ENCODE measurements at regions not wholly inside any gene's neighbourhood (a gene's known extent, or its start where the extent isn't known, plus 50 kb on each side); places are given as distances from the start of the nearest gene placed in this dataset.
A peak's percentile ranks its signal among the peaks of the same experiment; 100 is the strongest.
"Not testable (repeated sequence)": the region's sequence is repeated elsewhere in the genome, so short reads cannot be mapped to it uniquely, and the experiment has no call there.

DNA sequence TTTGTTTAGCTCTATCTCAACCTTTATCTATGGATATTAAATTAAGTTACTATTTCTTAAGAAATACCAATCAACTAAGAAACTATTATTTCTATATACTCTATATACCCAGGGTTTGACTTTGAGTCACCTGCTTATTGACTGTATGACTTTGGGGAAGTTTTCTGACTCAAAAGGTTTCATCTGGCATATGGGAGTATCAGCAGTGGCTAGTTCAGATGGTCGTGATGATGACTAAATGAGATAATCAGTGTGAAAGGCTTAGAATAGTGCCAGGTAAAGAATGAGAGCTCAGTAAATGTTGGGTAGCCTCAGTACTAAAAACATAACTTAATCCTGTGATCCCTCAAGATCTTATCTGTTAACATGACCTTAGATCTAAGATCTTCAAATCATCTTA is 179.7 kb upstream of the ISL1 start:
- H3K27me3 ChIP-seq (ENCODE audit: insufficient read depth, insufficient read length) = no peaks in the 10 kb centered on the region
- no peak overlapping the region for H3K9ac ChIP-seq (ENCODE audit: insufficient read length, low read depth)
- H3K4me1 ChIP-seq (ENCODE audit: insufficient read depth, insufficient read length) = no peaks in the 10 kb centered on the region
- TF ChIP-seq SUZ12 (IDR thresholded peaks at IDR 0.05; ENCODE audit: extremely low read depth, insufficient read depth, insufficient read length) (no peak), ZNF274 (IDR thresholded peaks at IDR 0.05; ENCODE audit: low read depth, low read length) (no peak), YY1 (IDR thresholded peaks at IDR 0.05; ENCODE audit: insufficient read depth, insufficient read length) (no peak)
- H3K9me3 ChIP-seq (ENCODE audit: insufficient read depth, low read length) = no peaks in the 10 kb centered on the region
- no peaks in the 10 kb centered on the region for H3K36me3 ChIP-seq (ENCODE audit: insufficient read depth, insufficient read length, low read length)
- H3K4me3 ChIP-seq (ENCODE audit: insufficient read length, low read depth) = no peak overlapping the region
- no peak for DNase-seq (ENCODE audit: low read depth, low spot score)

DNA sequence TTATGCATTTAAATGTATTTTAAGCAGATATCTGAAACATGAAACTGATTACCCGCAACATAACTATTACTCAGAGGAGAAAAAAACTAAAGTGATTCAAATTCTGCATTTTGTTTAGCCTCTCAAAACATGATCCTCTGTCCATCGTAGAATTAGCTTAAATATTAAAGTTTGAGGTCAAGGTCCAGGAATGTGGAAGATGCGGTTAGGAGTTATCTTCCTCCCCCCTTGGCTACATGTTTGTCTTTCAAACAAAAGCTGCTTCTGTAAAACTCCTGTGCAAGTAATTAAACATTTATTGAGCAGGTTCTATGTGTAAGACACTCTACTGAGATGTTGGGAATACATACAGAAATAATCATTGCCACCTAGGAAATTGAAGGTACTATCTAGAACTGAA is 175.0 kb upstream of the ISL1 start:
- no peaks in the 10 kb centered on the region for H3K36me3 ChIP-seq (ENCODE audit: insufficient read depth, insufficient read length, low read length)
- no peaks in the 10 kb centered on the region for H3K27me3 ChIP-seq (ENCODE audit: insufficient read depth, insufficient read length)
- no peak for TF ChIP-seq SUZ12 (IDR thresholded peaks at IDR 0.05; ENCODE audit: extremely low read depth, insufficient read depth, insufficient read length)
- TF ChIP-seq ZNF274 (IDR thresholded peaks at IDR 0.05; ENCODE audit: low read depth, low read length) = no peak
- no peak for TF ChIP-seq YY1 (IDR thresholded peaks at IDR 0.05; ENCODE audit: insufficient read depth, insufficient read length)
- no peak for DNase-seq (ENCODE audit: low read depth, low spot score)
- H3K4me3 ChIP-seq (ENCODE audit: insufficient read length, low read depth) = no peak overlapping the region
- no peaks in the 10 kb centered on the region for H3K9me3 ChIP-seq (ENCODE audit: insufficient read depth, low read length)
- no peak overlapping the region for H3K9ac ChIP-seq (ENCODE audit: insufficient read length, low read depth)
- H3K4me1 ChIP-seq (ENCODE audit: insufficient read depth, insufficient read length) = no peaks in the 10 kb centered on the region

DNA sequence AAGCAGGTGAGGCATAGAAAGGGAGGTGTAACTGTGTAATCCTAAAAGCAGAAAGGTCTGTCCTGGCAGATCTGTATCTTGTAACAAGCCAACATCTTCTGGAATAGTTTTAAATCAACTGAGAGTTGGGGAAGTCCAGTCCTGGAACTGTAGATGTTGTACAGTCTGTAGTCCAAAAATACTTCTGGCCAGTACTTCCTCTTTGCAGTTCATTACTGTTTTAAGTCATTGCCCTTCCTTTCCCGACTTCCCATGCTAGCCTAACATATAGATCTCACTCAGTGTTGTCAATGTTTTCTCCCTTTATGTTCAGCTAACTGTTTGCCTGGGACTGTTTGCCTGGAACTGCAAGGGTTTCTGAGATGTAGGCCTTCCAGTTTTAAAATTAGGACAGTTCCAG is 168.5 kb upstream of the ISL1 start:
- no peak for DNase-seq (ENCODE audit: low read depth, low spot score)
- Histone ChIP-seq H3K36me3 (ENCODE audit: insufficient read depth, insufficient read length, low read length) (no peaks in the 10 kb centered on the region), H3K9ac (ENCODE audit: insufficient read length, low read depth) (no peak overlapping the region), H3K4me1 (ENCODE audit: insufficient read depth, insufficient read length) (no peaks in the 10 kb centered on the region), H3K9me3 (ENCODE audit: insufficient read depth, low read length) (no peaks in the 10 kb centered on the region), H3K4me3 (ENCODE audit: insufficient read length, low read depth) (no peak overlapping the region), H3K27me3 (ENCODE audit: insufficient read depth, insufficient read length) (no peaks in the 10 kb centered on the region)
- no peak for TF ChIP-seq SUZ12 (IDR thresholded peaks at IDR 0.05; ENCODE audit: extremely low read depth, insufficient read depth, insufficient read length)
- TF ChIP-seq ZNF274 (IDR thresholded peaks at IDR 0.05; ENCODE audit: low read depth, low read length) = no peak
- TF ChIP-seq YY1 (IDR thresholded peaks at IDR 0.05; ENCODE audit: insufficient read depth, insufficient read length) = no peak

- H3K27me3 ChIP-seq (ENCODE audit: insufficient read depth, insufficient read length) = no peaks in the 10 kb centered on the region
- H3K4me1 ChIP-seq (ENCODE audit: insufficient read depth, insufficient read length) = no peaks in the 10 kb centered on the region
- TF ChIP-seq SUZ12 (IDR thresholded peaks at IDR 0.05; ENCODE audit: extremely low read depth, insufficient read depth, insufficient read length) = no peak
- TF ChIP-seq ZNF274 (IDR thresholded peaks at IDR 0.05; ENCODE audit: low read depth, low read length) = no peak
- no peak for TF ChIP-seq YY1 (IDR thresholded peaks at IDR 0.05; ENCODE audit: insufficient read depth, insufficient read length)
- peaks cover 7% of the 10 kb centered on the region; the same call in 1 of the 2 replicates for H3K9me3 ChIP-seq (ENCODE audit: insufficient read depth, low read length)
- H3K36me3 ChIP-seq (ENCODE audit: insufficient read depth, insufficient read length, low read length) = no peaks in the 10 kb centered on the region
- DNase-seq (ENCODE audit: low read depth, low spot score) = peak; percentile 46
- H3K9ac ChIP-seq (ENCODE audit: insufficient read length, low read depth) = no peak overlapping the region
- H3K4me3 ChIP-seq (ENCODE audit: insufficient read length, low read depth) = no peak overlapping the region
These were observed 157.2 kb upstream of the ISL1 start for GRCh38 chr5:51225789-51226742.

GRCh38 chr5:51227963-51228470 is 155.2 kb upstream of the ISL1 start:
- Histone ChIP-seq H3K4me1 (ENCODE audit: insufficient read depth, insufficient read length) (no peaks in the 10 kb centered on the region), H3K27me3 (ENCODE audit: insufficient read depth, insufficient read length) (no peaks in the 10 kb centered on the region), H3K4me3 (ENCODE audit: insufficient read length, low read depth) (no peak overlapping the region), H3K36me3 (ENCODE audit: insufficient read depth, insufficient read length, low read length) (no peaks in the 10 kb centered on the region), H3K9me3 (ENCODE audit: insufficient read depth, low read length) (peaks cover 9% of the 10 kb centered on the region; the same call in 1 of the 2 replicates), H3K9ac (ENCODE audit: insufficient read length, low read depth) (no peak overlapping the region)
- DNase-seq (ENCODE audit: low read depth, low spot score) = no peak
- no peak for TF ChIP-seq YY1 (IDR thresholded peaks at IDR 0.05; ENCODE audit: insufficient read depth, insufficient read length)
- no peak for TF ChIP-seq ZNF274 (IDR thresholded peaks at IDR 0.05; ENCODE audit: low read depth, low read length)
- no peak for TF ChIP-seq SUZ12 (IDR thresholded peaks at IDR 0.05; ENCODE audit: extremely low read depth, insufficient read depth, insufficient read length)

GRCh38 chr5:51230336-51230735 is 152.9 kb upstream of the ISL1 start:
- peaks cover 9% of the 10 kb centered on the region; the same call in 1 of the 2 replicates for H3K9me3 ChIP-seq (ENCODE audit: insufficient read depth, low read length)
- no peak for DNase-seq (ENCODE audit: low read depth, low spot score)
- no peaks in the 10 kb centered on the region for H3K4me1 ChIP-seq (ENCODE audit: insufficient read depth, insufficient read length)
- no peaks in the 10 kb centered on the region for H3K27me3 ChIP-seq (ENCODE audit: insufficient read depth, insufficient read length)
- H3K4me3 ChIP-seq (ENCODE audit: insufficient read length, low read depth) = no peak overlapping the region
- no peak overlapping the region for H3K9ac ChIP-seq (ENCODE audit: insufficient read length, low read depth)
- H3K36me3 ChIP-seq (ENCODE audit: insufficient read depth, insufficient read length, low read length) = no peaks in the 10 kb centered on the region
- TF ChIP-seq YY1 (IDR thresholded peaks at IDR 0.05; ENCODE audit: insufficient read depth, insufficient read length) = no peak

GRCh38 chr5:51242456-51242855 is 140.8 kb upstream of the ISL1 start:
- H3K9me3 ChIP-seq (ENCODE audit: insufficient read depth, low read length) = no peaks in the 10 kb centered on the region
- H3K27me3 ChIP-seq (ENCODE audit: insufficient read depth, insufficient read length) = no peaks in the 10 kb centered on the region
- no peak overlapping the region for H3K9ac ChIP-seq (ENCODE audit: insufficient read length, low read depth)
- TF ChIP-seq ZNF274 (IDR thresholded peaks at IDR 0.05; ENCODE audit: low read depth, low read length) (no peak), YY1 (IDR thresholded peaks at IDR 0.05; ENCODE audit: insufficient read depth, insufficient read length) (no peak), SUZ12 (IDR thresholded peaks at IDR 0.05; ENCODE audit: extremely low read depth, insufficient read depth, insufficient read length) (no peak)
- no peaks in the 10 kb centered on the region for H3K36me3 ChIP-seq (ENCODE audit: insufficient read depth, insufficient read length, low read length)
- H3K4me3 ChIP-seq (ENCODE audit: insufficient read length, low read depth) = no peak overlapping the region
- no peaks in the 10 kb centered on the region for H3K4me1 ChIP-seq (ENCODE audit: insufficient read depth, insufficient read length)
- no peak for DNase-seq (ENCODE audit: low read depth, low spot score)

DNA sequence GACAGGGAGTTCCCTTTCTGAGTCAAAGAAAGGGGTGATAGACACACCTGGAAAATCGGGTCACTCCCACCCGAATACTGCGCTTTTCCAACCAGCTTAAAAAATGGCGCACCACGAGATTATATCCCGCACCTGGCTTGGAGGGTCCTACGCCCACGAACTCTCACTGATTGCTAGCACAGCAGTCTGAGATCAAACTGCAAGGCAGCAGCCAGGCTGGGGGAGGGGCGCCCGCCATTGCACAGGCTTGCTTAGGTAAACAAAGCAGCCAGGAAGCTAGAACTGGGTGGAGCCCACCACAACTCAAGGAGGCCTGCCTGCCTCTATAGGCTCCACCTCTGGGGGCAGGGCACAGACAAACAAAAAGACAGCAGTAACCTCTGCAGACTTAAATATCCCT is 132.3 kb upstream of the ISL1 start:
- not testable (repeated sequence) for H3K4me3 ChIP-seq (ENCODE audit: insufficient read length, low read depth); DNase-seq (ENCODE audit: low read depth, low spot score); H3K9ac ChIP-seq (ENCODE audit: insufficient read length, low read depth); H3K9me3 ChIP-seq (ENCODE audit: insufficient read depth, low read length); H3K4me1 ChIP-seq (ENCODE audit: insufficient read depth, insufficient read length); H3K36me3 ChIP-seq (ENCODE audit: insufficient read depth, insufficient read length, low read length); H3K27me3 ChIP-seq (ENCODE audit: insufficient read depth, insufficient read length)
